H1 (cell line): ENCODE measurements at regions not wholly inside any gene's neighbourhood (a gene's known extent, or its start where the extent isn't known, plus 50 kb on each side); places are given as distances from the start of the nearest gene placed in this dataset.

Source experiments
- CTCF ChIA-PET: fragments of 300-600 bp; sonication (Branson Sonifier 250); formaldehyde crosslinking; loops from one replicate; lab custom pipeline; 2021; ENCODE audit not compliant: partially characterized antibody; lab: Charles Lee
- POLR2A ChIA-PET: fragments of 300-600 bp; sonication (Branson Sonifier 250); formaldehyde crosslinking; loops from one replicate; lab custom pipeline; 2021; ENCODE audit warnings: inconsistent platforms; ENCODE audit not compliant: partially characterized antibody; lab: Charles Lee
- DNase-seq, 2 experiments: peaks; one replicate each; pipeline versions ENCODE4 v3.0.0 to v3.0.0-alpha.2; 2010 to 2022; ENCODE audit warnings: low spot score in 2 of 2, low read depth in 1 of 2, mixed read lengths in 1 of 2
- FAIRE-seq: peaks from 2 replicates; lab custom pipeline; 2011; peaks lifted over from hg19 to GRCh38; lab: Jason Lieb, UNC
- H2AFZ ChIP-seq: 2 replicates; pipeline ENCODE4 v1.8.1; 2012; ENCODE audit warnings: low read length, inconsistent platforms
- H2AK5ac ChIP-seq: 2 replicates; pipeline ENCODE4 v1.6.1; 2013; ENCODE audit warnings: low read depth, low read length
- H2BK120ac ChIP-seq: replicated peaks from 2 replicates; pipeline ENCODE3; 2013; ENCODE audit warnings: low read depth, low read length, inconsistent platforms
- H2BK12ac ChIP-seq: 2 replicates; pipeline ENCODE4 v1.6.1; 2013; ENCODE audit warnings: low read depth, low read length
- H2BK15ac ChIP-seq: 2 replicates; pipeline ENCODE4 v1.6.1; 2013; ENCODE audit warnings: low read length
- H2BK20ac ChIP-seq: 2 replicates; pipeline ENCODE4 v1.6.1; 2013; ENCODE audit warnings: low read length
- H2BK5ac ChIP-seq: 2 replicates; pipeline ENCODE4 v1.6.1; 2013; ENCODE audit warnings: low read depth, low read length
- H3K14ac ChIP-seq: 2 replicates; pipeline ENCODE4 v1.6.1; 2013; ENCODE audit warnings: inconsistent platforms; ENCODE audit not compliant: insufficient read length
- H3K18ac ChIP-seq: 2 replicates; pipeline ENCODE4 v1.6.1; 2013; ENCODE audit warnings: low read length; ENCODE audit errors: extremely low read depth
- H3K23ac ChIP-seq: 2 replicates; pipeline ENCODE4 v1.6.1; 2013; ENCODE audit warnings: inconsistent platforms; ENCODE audit not compliant: insufficient read length
- H3K23me2 ChIP-seq: 2 replicates; pipeline ENCODE4 v1.6.1; 2013; ENCODE audit warnings: low read depth, low read length
- H3K27ac ChIP-seq: 2 replicates; pipeline ENCODE4 v1.6.1; 2011; ENCODE audit warnings: low read depth, low read length, inconsistent platforms
- H3K27me3 ChIP-seq, 4 experiments: replicated peaks in 1 of 4; 1 replicate in 1 of 4; 2 replicates in 3 of 4; pipeline versions ENCODE4 v1.6.1 to v1.8.1; 2011 to 2013; ENCODE audit warnings: low read length in 3 of 4, mild to moderate bottlenecking in 3 of 4, inconsistent platforms in 2 of 4, mixed read lengths in 2 of 4, moderate library complexity in 1 of 4; ENCODE audit not compliant: control insufficient read depth in 3 of 4, insufficient read depth in 3 of 4; ENCODE audit errors: extremely low read depth in 1 of 4
- H3K36me3 ChIP-seq, 4 experiments: 2 replicates each; pipeline versions ENCODE4 v1.6.1 to v1.8.1; 2011 to 2013; ENCODE audit warnings: mild to moderate bottlenecking in 4 of 4, low read length in 3 of 4, moderate library complexity in 2 of 4, control low read depth in 1 of 4, inconsistent platforms in 1 of 4; ENCODE audit not compliant: insufficient read depth in 4 of 4, control insufficient read depth in 2 of 4
- H3K4ac ChIP-seq: replicated peaks from 2 replicates; pipeline ENCODE3; 2013; ENCODE audit warnings: low read length, low read depth, mixed read lengths, inconsistent platforms; ENCODE audit not compliant: insufficient read length
- H3K4me1 ChIP-seq, 4 experiments: replicated peaks in 1 of 4; 1 replicate in 1 of 4; 2 replicates in 3 of 4; pipeline versions ENCODE4 v1.6.1 to v1.8.1; 2011 to 2013; ENCODE audit warnings: low read length in 3 of 4, inconsistent platforms in 2 of 4, mixed read lengths in 1 of 4; ENCODE audit not compliant: insufficient read depth in 4 of 4, control insufficient read depth in 3 of 4
- H3K4me2 ChIP-seq, 2 experiments: 2 replicates each; pipeline versions ENCODE4 v1.6.1 to v1.8.1; 2011 to 2013; ENCODE audit warnings: low read depth in 2 of 2, low read length in 2 of 2, control low read depth in 1 of 2, inconsistent platforms in 1 of 2, mild to moderate bottlenecking in 1 of 2; ENCODE audit not compliant: insufficient read depth in 1 of 2
- H3K4me3 ChIP-seq, 4 experiments: fragments of 200-600, 300-600 bp in 1 of 4; sonication (generic), shearing (Covaris generic), sonication (Bioruptor Twin) in 1 of 4; 2 replicates each; pipeline versions ENCODE4 v1.5.1 to v1.8.1; 2011 to 2016; ENCODE audit warnings: low read length in 4 of 4, low read depth in 3 of 4, control low read depth in 2 of 4, inconsistent platforms in 2 of 4, mild to moderate bottlenecking in 2 of 4, mixed read lengths in 1 of 4, moderate library complexity in 1 of 4; ENCODE audit not compliant: insufficient read depth in 2 of 4; ENCODE audit errors: extremely low read depth in 1 of 4
- H3K56ac ChIP-seq: replicated peaks from 2 replicates; pipeline ENCODE3; 2013; ENCODE audit warnings: low read depth, mild to moderate bottlenecking, mixed read lengths, low read length, inconsistent platforms; ENCODE audit not compliant: insufficient read length
- H3K79me1 ChIP-seq: 2 replicates; pipeline ENCODE4 v1.6.1; 2013; ENCODE audit warnings: low read depth, low read length, control low read depth
- H3K79me2 ChIP-seq, 2 experiments: 2 replicates each; pipeline versions ENCODE4 v1.6.1 to v1.8.1; 2012 to 2013; ENCODE audit warnings: low read length in 2 of 2, mild to moderate bottlenecking in 2 of 2, inconsistent platforms in 1 of 2; ENCODE audit not compliant: insufficient read depth in 2 of 2, control insufficient read depth in 1 of 2
- H3K9ac ChIP-seq, 4 experiments: replicated peaks in 1 of 4; 1 replicate in 1 of 4; 2 replicates in 3 of 4; pipeline versions ENCODE4 v1.6.1 to v1.8.1; 2011 to 2013; ENCODE audit warnings: low read depth in 3 of 4, low read length in 3 of 4, control low read depth in 2 of 4, mild to moderate bottlenecking in 2 of 4, moderate library complexity in 2 of 4, inconsistent platforms in 1 of 4; ENCODE audit errors: extremely low read depth in 1 of 4
- H3K9me3 ChIP-seq, 2 experiments: 2 replicates each; pipeline versions ENCODE4 v1.6.1 to v1.8.1; 2012 to 2013; ENCODE audit warnings: mild to moderate bottlenecking in 2 of 2, moderate library complexity in 2 of 2, control low read depth in 1 of 2, inconsistent platforms in 1 of 2, low read depth in 1 of 2, low read length in 1 of 2, mixed read lengths in 1 of 2; ENCODE audit not compliant: insufficient read depth in 2 of 2
- H4K20me1 ChIP-seq, 2 experiments: replicated peaks in 1 of 2; 2 replicates each; pipeline versions ENCODE3 to v1.8.1; 2011 to 2013; ENCODE audit warnings: inconsistent platforms in 2 of 2, low read length in 2 of 2, mild to moderate bottlenecking in 1 of 2; ENCODE audit not compliant: insufficient read depth in 2 of 2, control insufficient read depth in 1 of 2
- H4K5ac ChIP-seq: 2 replicates; pipeline ENCODE4 v1.6.1; 2013; ENCODE audit warnings: low read length, low read depth, mixed read lengths, inconsistent platforms; ENCODE audit not compliant: insufficient read length
- H4K8ac ChIP-seq: 2 replicates; pipeline ENCODE4 v1.8.0; 2013; ENCODE audit warnings: mild to moderate bottlenecking, moderate library complexity, low read length, inconsistent platforms; ENCODE audit not compliant: insufficient read depth; ENCODE audit errors: extremely low read depth
- H4K91ac ChIP-seq: replicated peaks from 2 replicates; pipeline ENCODE3; 2013; ENCODE audit warnings: low read length, mixed read lengths, inconsistent platforms; ENCODE audit not compliant: insufficient read length
- CBX5 ChIP-seq: fragments of 300-800, 300-1000 bp; sonication (generic); IDR thresholded peaks from 2 replicates; pipeline ENCODE4 v1.7.1; 2016; ENCODE audit warnings: antibody characterized with exemption, low read length, low read depth
- CTCF ChIP-seq, 3 experiments: IDR thresholded peaks; 1 replicate in 2 of 3; 2 replicates in 1 of 3; pipeline versions ENCODE4 v1.5.1 to v1.6.1; 2011; ENCODE audit warnings: low read length in 3 of 3, mild to moderate bottlenecking in 3 of 3, inconsistent platforms in 2 of 3, low read depth in 1 of 3, moderate library complexity in 1 of 3; ENCODE audit not compliant: insufficient read depth in 1 of 3; ENCODE audit errors: control extremely low read depth in 1 of 3
- EGR1 ChIP-seq: IDR thresholded peaks from 2 replicates; pipeline ENCODE4 v1.6.1; 2011; ENCODE audit warnings: low read depth, low read length, borderline replicate concordance
- POLR2AphosphoS5 ChIP-seq: IDR thresholded peaks from 2 replicates; pipeline ENCODE4 v1.6.1; 2011; ENCODE audit warnings: low read depth, low read length
- RFX5 ChIP-seq: IDR thresholded peaks from 2 replicates; pipeline ENCODE4 v1.6.1; 2011; ENCODE audit warnings: low read depth, low read length, improper control_type of control experiment, borderline replicate concordance
- RNF2 ChIP-seq: fragments of 200-900, 300-1000 bp; sonication (generic); IDR thresholded peaks from 2 replicates; pipeline ENCODE4 v1.7.1; 2016; ENCODE audit warnings: borderline replicate concordance, low read depth, mild to moderate bottlenecking, antibody characterized with exemption, low read length; ENCODE audit not compliant: poor library complexity, severe bottlenecking; ENCODE audit errors: missing control alignments
- USF2 ChIP-seq: IDR thresholded peaks from 2 replicates; pipeline ENCODE4 v1.6.1; 2011; ENCODE audit warnings: low read length, improper control_type of control experiment
- YY1 ChIP-seq: IDR thresholded peaks from 2 replicates; pipeline ENCODE4 v1.6.1; 2011; ENCODE audit warnings: low read depth, mild to moderate bottlenecking, low read length
- WGBS, 2 experiments: shearing (Covaris generic) in 1 of 2; methylation state at CpG; one replicate each; pipeline versions ENCODE4 v1.1.6 to v1.1.7; 2013 to 2015; ENCODE audit warnings: low lambda C conversion rate in 2 of 2, mixed read lengths in 2 of 2, inconsistent platforms in 1 of 2, low coverage in 1 of 2, missing lambda C conversion rate in 1 of 2; ENCODE audit not compliant: insufficient replicate concordance in 2 of 2, insufficient coverage in 1 of 2, insufficient read length in 1 of 2; ENCODE audit errors: extremely low coverage in 1 of 2, missing lambda C conversion rate in 1 of 2; 5-methylcytosine and 5-hydroxymethylcytosine counted together

GRCh38 chr6:17015144-17015543 is 86.7 kb upstream of the STMND1 start:
- DNase-seq: no peak
- Histone ChIP-seq H3K79me1 (no peaks in the 10 kb centered on the region), H3K18ac (no peak overlapping the region), H3K79me2 (no peaks in the 10 kb centered on the region), H3K36me3 (no peaks in the 10 kb centered on the region), H3K56ac (no peak overlapping the region), H2BK20ac (no peak overlapping the region), H4K8ac (no peak overlapping the region), H2BK12ac (no peak overlapping the region), H2BK5ac (no peak overlapping the region), H2BK15ac (no peak overlapping the region), H4K5ac (no peak overlapping the region), H2AK5ac (no peak overlapping the region), H3K9me3 (peaks cover 5% of the 10 kb centered on the region in 2 experiments; a peak in 1 of 4 replicates), H3K4me2 (no peak overlapping the region; a peak in 1 of 4 replicates), H3K14ac (no peak overlapping the region), H3K23me2 (no peaks in the 10 kb centered on the region), H3K4ac (no peak overlapping the region), H2AFZ (no peak overlapping the region), H3K23ac (no peak overlapping the region), H3K27me3 (no peaks in the 10 kb centered on the region), H3K27ac (no peak overlapping the region), H3K4me1 (peaks cover 0 to 4% (median 2%) of the 10 kb centered on the region in 4 experiments; a peak in 4 of 7 replicates), H3K9ac (no peak overlapping the region), H3K4me3 (no peak overlapping the region), H4K91ac (no peak overlapping the region), H4K20me1 (no peaks in the 10 kb centered on the region), H2BK120ac (no peak overlapping the region)
- no peak for FAIRE-seq
- CTCF ChIA-PET: interaction anchor here (0.6 to 1.7 kb wide), 3 partner anchors 16 to 81 kb away, joined by 4 to 8 read pairs (median 4); no protein-coding TSS in a partner anchor
- 98% methylated on average over 4 of the region's 4 CpGs; no CpG with 5 or more reads in 1 of the 2 experiments for WGBS, 2 experiments
- TF ChIP-seq POLR2AphosphoS5 (no peak), CBX5 (no peak), RFX5 (no peak), RNF2 (no peak), YY1 (no peak), EGR1 (no peak), USF2 (no peak), CTCF (IDR thresholded peaks at IDR 0.05; ENCODE audit: control extremely low read depth in 1 of 3, insufficient read depth in 1 of 3, low read depth in 1 of 3, low read length in 3 of 3) (no peak)
- POLR2A ChIA-PET: no interaction called here
